Aorta (tissue), 5 donors: ENCODE measurements at regions not wholly inside any gene's neighbourhood (a gene's known extent, or its start where the extent isn't known, plus 50 kb on each side); places are given as distances from the start of the nearest gene placed in this dataset.
"Not testable (repeated sequence)": the region's sequence is repeated elsewhere in the genome, so short reads cannot be mapped to it uniquely, and the experiment has no call there.

Experiments used
- ATAC-seq: fragments of 200-7000 bp; cut with Tn5 transposase; one replicate; pipeline ENCODE4 v1.9.1; 2022; ENCODE audit warnings: moderate library complexity; ENCODE audit not compliant: low FRiP score
- DNase-seq, 2 donors: peaks; one replicate each; pipeline ENCODE4 v3.0.0-alpha.2; 2020
- H3K27ac ChIP-seq, 2 donors: one replicate each; pipeline ENCODE4 v1.5.1; 2013; ENCODE audit warnings: low read length in 2 of 2, mild to moderate bottlenecking in 2 of 2, moderate library complexity in 2 of 2, control low read depth in 1 of 2, inconsistent platforms in 1 of 2, low read depth in 1 of 2
- H3K27me3 ChIP-seq, 2 donors: one replicate each; pipeline ENCODE4 v1.6.1; 2013; ENCODE audit warnings: control low read depth in 1 of 2, low read length in 1 of 2, mild to moderate bottlenecking in 1 of 2, moderate library complexity in 1 of 2; ENCODE audit not compliant: insufficient read depth in 2 of 2, control insufficient read depth in 1 of 2
- H3K36me3 ChIP-seq, 2 donors: one replicate each; pipeline ENCODE4 v1.6.1; 2013; ENCODE audit warnings: control low read depth in 1 of 2, low read length in 1 of 2, mild to moderate bottlenecking in 1 of 2; ENCODE audit not compliant: insufficient read depth in 2 of 2, control insufficient read depth in 1 of 2
- H3K4me1 ChIP-seq, 2 donors: one replicate each; pipeline ENCODE4 v1.6.1; 2013; ENCODE audit warnings: low read length in 2 of 2, control low read depth in 1 of 2, mild to moderate bottlenecking in 1 of 2, moderate library complexity in 1 of 2; ENCODE audit not compliant: insufficient read depth in 2 of 2, control insufficient read depth in 1 of 2
- H3K4me3 ChIP-seq, 2 donors: one replicate each; pipeline ENCODE4 v1.5.1; 2013; ENCODE audit warnings: low read length in 2 of 2, control low read depth in 1 of 2, mild to moderate bottlenecking in 1 of 2
- H3K9me3 ChIP-seq: one replicate; pipeline ENCODE4 v1.6.1; 2013; ENCODE audit warnings: mild to moderate bottlenecking, low read length; ENCODE audit not compliant: control insufficient read depth
- WGBS, 2 donors: extraction: QIAGEN DNeasy Blood & Tissue Kit; methylation state at CpG; one replicate each; pipeline ENCODE4 v1.1.7; 2013; 5-methylcytosine and 5-hydroxymethylcytosine counted together
- intact Hi-C, 2 donors: fragments of 100-400 bp; cut with DNase I; formaldehyde crosslinking; loops; one replicate each; pipeline versions ENCODE4 v1.14.2 to v1.15.0; 2022
- donor health status: healthy with polysubstance abuse.
- donor health status: Bipolar disorder and iron deficiency.
- donor health status: DM: no; HTN: no; CAD: no.
- donor health status: DM: no; HTN: no; CAD: no.
- donor health status: DM: yes; HTN: yes; CAD: no.

GRCh38 chr10:35934642-35934995, 292.5 kb upstream of the FZD8 start:
- Histone ChIP-seq H3K27ac (no peak overlapping the region), H3K4me1 (no peaks in the 10 kb centered on the region), H3K36me3 (no peaks in the 10 kb centered on the region), H3K27me3 (peaks cover 0 to 1% of the 10 kb centered on the region in 2 donors), H3K9me3 (no peaks in the 10 kb centered on the region), H3K4me3 (no peak overlapping the region)
- DNase-seq (no peak), ATAC-seq (no peak)
- intact Hi-C loops: no loop called here
- 93 to 95% methylated on average over 5 of the region's 5 CpGs for WGBS, 2 donors

- no peaks in the 10 kb centered on the region for H3K9me3 ChIP-seq
- intact Hi-C loops: no loop called here
- no peak overlapping the region for H3K4me3 ChIP-seq
- WGBS, 2 donors: 79 to 83% methylated on average over 5 of the region's 5 CpGs
- no peak for ATAC-seq
- peaks cover 0 to 1% of the 10 kb centered on the region in 2 donors for H3K27me3 ChIP-seq
- no peak overlapping the region for H3K27ac ChIP-seq
- no peaks in the 10 kb centered on the region for H3K4me1 ChIP-seq
- DNase-seq: no peak
- no peaks in the 10 kb centered on the region for H3K36me3 ChIP-seq
These were observed 292.0 kb upstream of the FZD8 start for GRCh38 chr10:35933940-35934641.

- H3K9me3 ChIP-seq: no peaks in the 10 kb centered on the region
- H3K27ac ChIP-seq: no peak overlapping the region
- DNase-seq (no peak), ATAC-seq (no peak)
- no peaks in the 10 kb centered on the region for H3K36me3 ChIP-seq
- no peaks in the 10 kb centered on the region for H3K4me1 ChIP-seq
- peaks cover 0 to 1% of the 10 kb centered on the region in 2 donors for H3K27me3 ChIP-seq
- H3K4me3 ChIP-seq: no peak overlapping the region
- intact Hi-C loops: no loop called here
- 94 to 98% methylated on average over 1 of the region's 1 CpG for WGBS, 2 donors
These were observed 291.4 kb upstream of the FZD8 start for GRCh38 chr10:35933491-35933890.

- 98 to 100% methylated on average over 2 of the region's 2 CpGs for WGBS, 2 donors
- intact Hi-C loops: loop anchor here in 1 of 2 donors (2.0 kb wide), 1 partner anchor 23 kb away; no protein-coding TSS in a partner anchor
- DNase-seq: not testable (repeated sequence)
These were observed 287.9 kb upstream of the FZD8 start for GRCh38 chr10:35929962-35930361.

GRCh38 chr10:35928748-35929147, 286.7 kb upstream of the FZD8 start:
- no peaks in the 10 kb centered on the region for H3K4me1 ChIP-seq
- no peak overlapping the region for H3K4me3 ChIP-seq
- H3K36me3 ChIP-seq: no peaks in the 10 kb centered on the region
- H3K27me3 ChIP-seq: no peaks in the 10 kb centered on the region
- no peak for DNase-seq
- no peaks in the 10 kb centered on the region for H3K9me3 ChIP-seq
- intact Hi-C loops: loop anchor here in 1 of 2 donors (2.0 kb wide), 1 partner anchor 24 kb away; no protein-coding TSS in a partner anchor
- no peak overlapping the region for H3K27ac ChIP-seq
- 29 to 36% methylated on average over 6 of the region's 6 CpGs for WGBS, 2 donors
- no peak for ATAC-seq

More at GRCh38 chr10:35929962-35930361, 287.9 kb upstream of the FZD8 start:
- not testable (repeated sequence) for H3K27ac ChIP-seq, H3K9me3 ChIP-seq, H3K4me1 ChIP-seq, H3K4me3 ChIP-seq, H3K27me3 ChIP-seq, ATAC-seq, H3K36me3 ChIP-seq

- Histone ChIP-seq H3K9me3 (no peaks in the 10 kb centered on the region), H3K27me3 (no peaks in the 10 kb centered on the region), H3K27ac (no peak overlapping the region), H3K4me3 (no peak overlapping the region), H3K4me1 (no peaks in the 10 kb centered on the region), H3K36me3 (no peaks in the 10 kb centered on the region)
- DNase-seq (no peak), ATAC-seq (no peak)
- intact Hi-C loops: loop anchor here in 1 of 2 donors (2.0 kb wide), 1 partner anchor 25 kb away; no protein-coding TSS in a partner anchor
- WGBS, 2 donors: 95 to 97% methylated on average over 9 of the region's 9 CpGs
These were observed 285.9 kb upstream of the FZD8 start for GRCh38 chr10:35927990-35928488.

- Histone ChIP-seq H3K27me3 (no peaks in the 10 kb centered on the region), H3K27ac (no peak overlapping the region), H3K9me3 (no peaks in the 10 kb centered on the region), H3K4me1 (no peaks in the 10 kb centered on the region), H3K36me3 (no peaks in the 10 kb centered on the region), H3K4me3 (no peak overlapping the region)
- intact Hi-C loops: no loop called here
- 80 to 81% methylated on average over 7 of the region's 7 CpGs for WGBS, 2 donors
- DNase-seq (no peak), ATAC-seq (no peak)
These were observed 285.2 kb upstream of the FZD8 start for GRCh38 chr10:35927341-35927740.

GRCh38 chr10:35926846-35927245, 284.8 kb upstream of the FZD8 start:
- no peaks in the 10 kb centered on the region for H3K36me3 ChIP-seq
- H3K4me3 ChIP-seq: no peak overlapping the region
- no peaks in the 10 kb centered on the region for H3K27me3 ChIP-seq
- whole genome bisulfite sequencing, 2 donors: 24 to 35% methylated on average over 1 of the region's 1 CpG
- no peaks in the 10 kb centered on the region for H3K9me3 ChIP-seq
- intact Hi-C loops: no loop called here
- no peaks in the 10 kb centered on the region for H3K4me1 ChIP-seq
- ATAC-seq: no peak
- no peak for DNase-seq
- H3K27ac ChIP-seq: no peak overlapping the region

GRCh38 chr10:35925493-35925892, 283.4 kb upstream of the FZD8 start:
- no peak for ATAC-seq
- intact Hi-C loops: no loop called here
- DNase-seq: no peak

More at GRCh38 chr10:35925493-35925892, 283.4 kb upstream of the FZD8 start:
- 27 to 41% methylated on average over 1 of the region's 1 CpG for WGBS, 2 donors
- H3K36me3 ChIP-seq: no peaks in the 10 kb centered on the region
- H3K27me3 ChIP-seq: no peaks in the 10 kb centered on the region
- H3K9me3 ChIP-seq: no peaks in the 10 kb centered on the region
- H3K4me3 ChIP-seq: no peak overlapping the region
- H3K27ac ChIP-seq: no peak overlapping the region
- H3K4me1 ChIP-seq: no peaks in the 10 kb centered on the region
